ENCODE measurements at regions not wholly inside any gene's neighbourhood (a gene's known extent, or its start where the extent isn't known, plus 50 kb on each side); places are given as distances from the start of the nearest gene placed in this dataset.

DNA sequence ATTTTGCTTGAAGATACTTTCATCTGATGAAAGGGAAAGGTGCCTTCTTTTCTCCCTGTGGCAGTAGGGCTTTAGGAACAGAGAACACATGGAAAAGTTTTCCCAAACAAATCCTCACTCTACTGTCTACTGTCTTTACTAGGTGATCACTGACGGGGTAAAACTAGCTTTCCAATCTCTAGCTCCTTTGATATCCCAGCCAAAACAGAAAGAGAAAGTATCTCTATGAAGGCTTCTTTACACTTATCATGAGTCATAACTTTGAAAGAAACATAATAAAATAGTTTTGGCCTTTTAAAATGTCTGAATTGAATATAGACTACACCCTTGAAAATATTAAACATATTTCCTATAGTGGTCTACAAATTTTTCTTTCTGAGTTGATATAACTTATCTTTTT is 214.5 kb downstream of the DSEL start:
- TF ChIP-seq, protein P1, sequence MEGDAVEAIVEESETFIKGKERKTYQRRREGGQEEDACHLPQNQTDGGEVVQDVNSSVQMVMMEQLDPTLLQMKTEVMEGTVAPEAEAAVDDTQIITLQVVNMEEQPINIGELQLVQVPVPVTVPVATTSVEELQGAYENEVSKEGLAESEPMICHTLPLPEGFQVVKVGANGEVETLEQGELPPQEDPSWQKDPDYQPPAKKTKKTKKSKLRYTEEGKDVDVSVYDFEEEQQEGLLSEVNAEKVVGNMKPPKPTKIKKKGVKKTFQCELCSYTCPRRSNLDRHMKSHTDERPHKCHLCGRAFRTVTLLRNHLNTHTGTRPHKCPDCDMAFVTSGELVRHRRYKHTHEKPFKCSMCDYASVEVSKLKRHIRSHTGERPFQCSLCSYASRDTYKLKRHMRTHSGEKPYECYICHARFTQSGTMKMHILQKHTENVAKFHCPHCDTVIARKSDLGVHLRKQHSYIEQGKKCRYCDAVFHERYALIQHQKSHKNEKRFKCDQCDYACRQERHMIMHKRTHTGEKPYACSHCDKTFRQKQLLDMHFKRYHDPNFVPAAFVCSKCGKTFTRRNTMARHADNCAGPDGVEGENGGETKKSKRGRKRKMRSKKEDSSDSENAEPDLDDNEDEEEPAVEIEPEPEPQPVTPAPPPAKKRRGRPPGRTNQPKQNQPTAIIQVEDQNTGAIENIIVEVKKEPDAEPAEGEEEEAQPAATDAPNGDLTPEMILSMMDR (IDR thresholded peaks at IDR 0.05) = no peak
- TF ChIP-seq POLR2A (IDR thresholded peaks at IDR 0.05) = no peak

Measured in lower leg skin (tissue), 3 donors.